Activated CD8-positive, alpha-beta memory T cell treated with anti-CD3 and anti-CD28 coated beads for 24 hours (primary cell): ENCODE measurements at regions not wholly inside any gene's neighbourhood (a gene's known extent, or its start where the extent isn't known, plus 50 kb on each side); places are given as distances from the start of the nearest gene placed in this dataset.
"Not testable (repeated sequence)": the region's sequence is repeated elsewhere in the genome, so short reads cannot be mapped to it uniquely, and the experiment has no call there.

ENCODE experiments used
- DNase-seq: peaks from one replicate; pipeline ENCODE4 v3.0.0-alpha.2; 2020

DNA sequence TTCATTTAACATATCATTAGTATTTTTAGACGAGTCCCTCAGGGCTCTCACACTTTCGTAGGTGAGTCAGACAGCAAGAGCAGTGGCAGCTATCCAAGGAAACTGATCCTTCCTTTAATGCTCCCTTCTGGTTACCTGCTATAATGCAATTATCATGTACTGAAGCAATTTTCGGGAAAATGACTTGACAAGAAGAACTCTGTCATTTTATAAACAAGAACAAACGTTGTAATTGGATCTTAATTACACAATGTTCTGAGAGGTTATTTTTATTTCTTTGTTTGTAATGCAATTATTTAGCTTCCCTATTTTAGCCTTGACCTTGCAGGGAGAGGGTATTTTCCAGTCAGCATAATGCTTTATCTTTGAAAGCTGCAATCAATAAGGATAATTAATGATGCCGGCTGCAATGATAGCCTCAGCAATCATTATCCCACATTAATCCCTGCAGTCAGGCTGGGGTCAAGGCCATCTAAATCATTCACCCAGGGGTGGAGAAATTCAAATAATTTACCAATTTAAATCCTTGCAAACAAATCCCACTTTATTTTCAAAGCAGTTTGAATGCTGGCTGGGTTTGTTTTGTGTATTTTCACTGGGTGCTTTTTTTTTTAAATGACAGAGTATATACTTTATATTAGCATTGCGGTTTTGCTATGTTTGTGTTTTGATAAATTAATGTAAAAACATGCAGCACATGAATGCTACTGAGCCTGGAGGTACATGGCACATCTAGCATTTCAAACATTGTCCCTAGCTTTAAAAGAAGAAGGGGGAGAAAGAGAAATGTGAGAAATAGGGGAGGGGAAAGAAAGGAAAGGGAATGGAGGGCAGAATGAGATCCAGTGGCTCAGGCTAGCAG is 249.9 kb downstream of the SHOX2 start:
- DNase-seq, result no peak

DNA sequence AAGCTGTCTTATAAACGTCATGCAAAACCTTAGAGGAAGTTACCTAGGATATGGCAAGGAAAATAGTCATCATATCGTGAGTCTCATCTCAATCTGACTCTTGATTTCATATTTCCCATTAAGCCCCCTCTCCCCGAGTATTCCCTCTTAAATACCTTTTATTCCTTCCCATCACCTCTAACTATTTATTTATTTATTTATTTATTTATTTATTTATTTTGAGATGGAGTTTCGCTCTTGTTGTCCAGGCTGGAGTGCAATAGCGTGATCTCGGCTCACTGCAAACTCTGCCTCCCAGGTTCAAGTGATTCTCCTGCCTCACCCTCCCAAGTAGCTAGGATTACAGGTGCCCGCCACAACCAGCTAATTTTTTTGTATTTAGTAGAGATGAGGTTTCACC is 260.4 kb downstream of the SHOX2 start:
- DNase-seq, result not testable (repeated sequence)

DNA sequence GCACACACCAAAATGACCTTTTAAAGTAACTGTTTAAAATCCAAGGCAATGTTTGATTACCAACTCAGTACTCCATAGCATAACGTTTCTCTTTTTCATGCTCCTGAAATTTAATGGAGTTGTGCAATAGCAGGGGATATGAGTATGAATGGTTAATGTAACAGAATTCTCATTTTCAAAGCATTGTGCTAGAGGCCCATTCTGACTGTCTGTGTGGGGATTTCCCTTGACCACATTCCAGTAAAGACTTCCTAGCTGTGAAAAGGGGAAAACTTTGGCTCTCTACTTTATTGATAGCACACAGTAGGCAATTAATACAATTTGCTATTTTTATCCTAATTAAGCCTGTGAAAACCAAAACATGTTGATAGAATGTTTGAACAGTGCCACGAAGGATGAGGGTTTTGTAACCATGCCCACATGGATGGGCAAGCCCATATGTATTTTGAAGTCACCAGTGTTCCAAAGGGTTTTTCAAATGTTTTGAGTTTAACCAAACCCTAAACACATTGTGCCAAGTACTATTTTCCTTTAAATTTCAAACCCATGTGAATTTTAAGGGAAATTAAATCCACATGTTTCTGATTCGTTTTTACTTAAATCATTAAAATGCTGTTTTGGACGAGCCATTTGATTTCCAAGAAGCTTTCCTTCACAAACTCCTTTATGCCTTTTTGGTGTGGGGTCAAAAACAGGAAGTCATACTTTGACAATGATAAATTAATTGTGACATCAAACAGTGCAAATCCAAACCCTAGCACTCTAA is 261.2 kb downstream of the SHOX2 start:
- DNase-seq, result no peak

DNA sequence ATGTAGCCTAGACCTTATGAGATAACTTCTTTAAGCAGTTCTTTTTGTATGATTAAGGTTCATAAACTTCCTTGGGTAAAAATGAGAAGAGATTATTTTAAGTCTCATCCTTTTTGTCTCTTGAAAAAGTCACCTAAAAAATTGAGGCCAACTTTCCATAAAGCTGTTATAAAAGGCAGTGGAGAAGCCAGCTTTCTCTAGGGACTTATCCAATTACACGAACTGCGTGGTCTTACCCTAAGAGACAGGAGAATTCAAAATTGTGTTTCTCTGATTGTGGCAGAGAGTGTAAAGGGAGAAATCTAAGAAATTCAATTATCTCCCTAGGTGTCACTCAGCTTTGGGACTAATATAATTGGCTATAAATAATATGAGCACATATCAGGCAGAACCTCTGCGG is 262.0 kb downstream of the SHOX2 start:
- no peak for DNase-seq

DNA sequence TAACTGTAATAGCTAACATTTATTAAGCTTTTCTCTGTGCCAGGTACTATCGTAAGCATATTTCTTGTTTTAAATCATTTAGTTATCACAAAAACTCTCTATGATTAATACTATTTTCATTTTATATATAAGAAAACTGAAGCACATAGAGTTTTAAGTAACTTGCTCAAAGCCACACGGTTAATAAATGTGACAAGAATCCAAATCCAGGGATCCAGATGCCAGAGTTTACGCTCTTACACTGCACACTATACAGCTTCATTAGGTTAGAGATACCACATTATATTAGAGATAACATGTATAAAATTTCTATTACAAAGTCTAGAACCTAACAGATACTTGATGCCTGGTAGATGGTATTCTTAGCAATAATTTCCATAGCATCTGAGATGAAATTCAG is 265.2 kb downstream of the SHOX2 start:
- DNase-seq, result no peak

DNA sequence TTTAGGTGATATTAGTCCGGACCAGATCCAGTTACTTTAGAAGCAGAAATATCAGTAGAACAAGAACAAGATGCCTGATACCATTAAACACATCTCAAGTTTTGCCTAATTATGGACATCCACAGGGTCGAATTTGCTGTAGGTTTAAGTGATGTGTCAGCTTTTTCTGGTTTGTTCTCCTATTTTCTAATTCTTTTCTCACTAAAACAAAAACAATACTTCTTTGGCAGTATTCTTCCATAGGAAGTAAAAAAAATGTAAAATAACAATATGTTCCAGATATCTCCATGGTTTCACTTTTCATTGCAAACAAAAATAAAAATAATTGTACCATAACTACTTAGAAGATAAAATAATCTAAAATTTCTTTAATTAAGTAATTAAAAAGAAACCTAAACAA is 265.7 kb downstream of the SHOX2 start:
- no peak for DNase-seq

DNA sequence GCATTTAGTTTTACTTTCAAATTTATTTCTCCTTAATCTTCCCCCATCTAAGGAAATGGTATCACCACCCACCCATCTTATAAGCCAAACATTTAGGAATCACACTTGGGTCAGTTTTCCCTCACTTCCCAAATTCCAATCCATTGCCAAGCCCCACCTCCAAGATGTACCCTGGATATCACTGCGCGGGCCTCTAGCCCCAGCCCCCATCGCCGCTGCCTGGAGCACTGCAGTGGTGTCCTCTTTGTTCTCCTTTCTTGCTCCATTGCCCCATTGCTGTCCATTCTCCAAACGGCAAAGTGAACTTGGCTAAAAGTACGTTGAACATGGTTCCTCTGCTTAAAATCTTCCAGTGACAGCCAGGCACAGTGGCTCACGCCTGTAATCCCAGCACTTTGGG is 267.8 kb downstream of the SHOX2 start:
- no peak for DNase-seq

DNA sequence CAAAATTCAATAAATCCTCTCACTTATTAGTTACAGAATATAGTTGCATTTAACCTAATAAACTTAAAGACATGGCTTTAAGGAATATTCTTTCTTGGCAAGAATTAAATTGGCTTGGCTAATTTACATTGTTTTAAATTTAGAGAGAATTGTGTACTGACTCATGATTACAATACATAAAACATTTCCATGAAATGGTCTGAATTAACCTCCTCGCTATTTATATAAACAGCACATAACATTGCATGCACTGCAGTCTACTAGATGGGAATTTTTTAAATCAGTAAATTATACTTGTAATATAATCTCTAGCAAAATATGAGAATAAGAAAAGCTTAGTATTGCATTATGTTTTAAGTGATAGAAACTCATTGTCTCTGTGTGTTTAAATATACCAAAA is 268.9 kb downstream of the SHOX2 start:
- DNase-seq, result no peak

DNA sequence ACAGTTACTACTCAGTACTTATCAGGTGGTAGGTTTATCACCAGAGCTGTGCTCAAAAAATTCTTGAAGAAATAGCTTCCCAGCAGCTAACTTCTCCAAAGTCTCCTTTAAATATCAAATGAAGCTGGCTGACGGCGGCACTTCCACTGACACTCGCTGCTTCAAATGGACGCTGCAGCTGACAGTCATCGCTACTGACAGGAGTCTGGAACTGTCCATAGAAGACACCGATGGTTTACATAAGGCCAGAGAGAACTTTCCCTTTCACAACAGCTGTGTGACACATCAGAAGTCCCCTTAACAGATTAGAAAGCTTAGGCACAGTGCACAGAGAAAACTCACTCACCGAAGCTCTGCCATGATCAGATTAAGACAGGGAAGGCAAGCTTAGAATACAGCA is 270.2 kb downstream of the SHOX2 start:
- DNase-seq, result no peak

DNA sequence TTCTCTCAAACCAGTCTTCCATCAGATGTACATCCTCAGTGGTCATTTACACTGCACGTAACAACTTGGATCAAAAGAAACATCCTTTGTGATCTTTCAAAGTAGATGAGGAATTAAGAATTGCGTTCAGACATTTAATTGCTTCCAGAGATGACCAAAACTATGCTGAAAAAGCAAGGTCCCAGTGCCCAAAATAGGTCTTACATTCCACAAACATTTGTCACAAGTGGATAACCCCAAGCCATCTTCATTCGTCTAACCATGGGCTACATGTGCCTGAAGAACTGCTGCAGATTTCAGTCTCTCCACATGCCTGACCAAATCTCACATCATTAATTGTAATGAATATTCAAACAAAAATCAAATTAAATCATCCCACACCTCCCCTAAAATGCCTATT is 273.6 kb downstream of the SHOX2 start:
- no peak for DNase-seq

DNA sequence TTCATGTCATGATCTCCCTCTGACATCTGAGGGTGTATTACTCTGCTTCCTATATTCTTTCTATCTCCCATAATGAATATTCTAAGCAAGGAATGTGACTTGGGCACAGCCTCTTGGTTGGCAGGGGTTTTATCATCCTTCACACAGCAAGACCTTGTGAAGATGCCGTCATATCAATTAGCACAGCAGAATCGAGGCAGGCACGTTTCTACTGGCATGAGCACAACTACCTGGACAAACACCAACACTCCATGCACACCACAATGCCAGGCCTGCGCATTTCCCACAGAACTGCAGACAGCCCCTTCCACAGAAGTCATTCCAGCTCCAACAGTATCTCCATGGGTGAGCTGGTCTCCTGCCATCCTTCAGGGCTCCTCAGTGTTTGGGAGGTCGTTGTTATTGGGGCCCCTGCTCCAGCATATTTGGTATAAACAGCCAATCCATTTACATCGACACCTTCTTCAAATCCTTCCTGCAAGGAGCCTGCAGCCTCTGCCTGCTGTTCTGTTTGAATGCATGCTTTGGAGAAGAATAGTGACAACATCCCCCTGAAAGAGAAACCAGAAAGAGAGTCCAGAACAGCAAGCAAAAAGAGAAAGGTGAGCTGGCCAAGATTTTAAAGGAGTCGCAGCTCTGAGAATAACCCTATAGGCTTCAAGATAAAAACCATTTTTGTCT is 275.5 kb downstream of the SHOX2 start:
- DNase-seq, result no peak

DNA sequence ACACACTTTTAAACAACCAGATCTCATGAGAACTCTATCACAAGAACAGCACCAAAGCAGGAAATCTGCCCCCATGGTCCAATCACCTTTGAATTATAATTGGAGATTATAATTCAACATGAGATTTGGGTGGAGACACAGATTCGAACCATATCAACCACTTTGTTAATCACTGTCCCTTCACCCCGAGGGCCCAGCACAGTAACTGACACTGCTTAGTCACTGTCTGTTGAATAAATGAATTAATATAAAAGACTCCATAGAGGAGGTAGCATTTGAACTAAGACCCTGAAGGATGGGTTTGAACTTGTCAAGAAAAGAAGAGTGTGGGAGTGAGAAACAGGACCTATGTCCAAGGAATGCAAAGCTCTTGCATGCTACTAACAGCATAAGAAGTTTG is 276.4 kb downstream of the SHOX2 start:
- no peak for DNase-seq

DNA sequence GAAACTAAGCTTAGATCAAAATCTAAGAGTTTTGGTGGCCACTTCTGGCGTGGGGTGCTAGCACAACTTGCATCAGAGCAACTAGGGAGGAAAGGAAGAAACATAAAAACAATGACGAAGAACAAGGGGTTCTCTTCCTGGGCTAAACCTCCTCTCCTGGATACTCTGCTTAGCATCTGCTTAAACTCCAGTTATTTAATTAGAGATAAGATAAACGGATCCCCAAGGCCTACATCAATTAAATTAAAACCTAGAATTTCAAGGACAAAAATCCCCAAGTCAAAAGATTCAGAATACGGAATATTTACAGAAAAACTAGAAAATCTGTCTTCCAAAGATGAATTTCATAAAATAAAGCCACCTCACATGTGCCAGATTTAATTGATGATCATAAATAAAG is 281.9 kb downstream of the SHOX2 start:
- DNase-seq, result no peak

DNA sequence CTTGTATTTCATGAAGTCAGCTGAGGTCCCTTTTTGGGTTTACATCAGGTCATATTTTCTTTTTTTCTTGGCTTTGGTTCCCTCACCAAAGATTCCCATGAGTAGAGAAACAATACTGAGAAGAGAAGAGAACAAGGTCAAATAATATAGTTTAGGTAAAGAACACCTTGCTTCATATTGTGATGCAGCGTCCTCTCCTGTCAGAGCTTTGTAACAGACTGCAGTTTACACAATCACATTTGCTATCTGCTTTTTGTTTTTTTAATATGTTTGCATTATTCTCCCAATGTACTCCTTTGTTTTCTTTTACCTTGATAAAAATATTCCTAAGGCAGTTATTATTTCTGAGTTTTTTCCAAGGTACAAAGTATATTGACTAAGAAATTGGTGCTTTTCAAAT is 283.2 kb downstream of the SHOX2 start:
- no peak for DNase-seq

DNA sequence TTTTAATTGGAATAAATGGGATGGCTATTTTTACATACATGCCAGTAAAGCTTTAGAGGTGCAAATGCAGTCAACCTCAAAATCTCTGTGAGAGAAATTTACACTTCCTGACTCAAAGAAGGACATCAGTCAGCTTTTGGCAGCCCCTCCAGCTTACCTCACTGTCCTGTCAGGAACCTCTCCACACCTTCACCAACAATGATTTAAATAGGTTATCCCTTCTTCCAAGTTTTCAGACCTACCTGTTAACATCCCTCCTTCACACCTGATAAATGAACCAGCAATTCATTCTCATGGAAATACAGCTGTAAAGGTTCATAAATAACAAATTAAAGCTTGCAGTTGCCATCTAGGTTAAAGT is 286.1 kb downstream of the SHOX2 start:
- no peak for DNase-seq

DNA sequence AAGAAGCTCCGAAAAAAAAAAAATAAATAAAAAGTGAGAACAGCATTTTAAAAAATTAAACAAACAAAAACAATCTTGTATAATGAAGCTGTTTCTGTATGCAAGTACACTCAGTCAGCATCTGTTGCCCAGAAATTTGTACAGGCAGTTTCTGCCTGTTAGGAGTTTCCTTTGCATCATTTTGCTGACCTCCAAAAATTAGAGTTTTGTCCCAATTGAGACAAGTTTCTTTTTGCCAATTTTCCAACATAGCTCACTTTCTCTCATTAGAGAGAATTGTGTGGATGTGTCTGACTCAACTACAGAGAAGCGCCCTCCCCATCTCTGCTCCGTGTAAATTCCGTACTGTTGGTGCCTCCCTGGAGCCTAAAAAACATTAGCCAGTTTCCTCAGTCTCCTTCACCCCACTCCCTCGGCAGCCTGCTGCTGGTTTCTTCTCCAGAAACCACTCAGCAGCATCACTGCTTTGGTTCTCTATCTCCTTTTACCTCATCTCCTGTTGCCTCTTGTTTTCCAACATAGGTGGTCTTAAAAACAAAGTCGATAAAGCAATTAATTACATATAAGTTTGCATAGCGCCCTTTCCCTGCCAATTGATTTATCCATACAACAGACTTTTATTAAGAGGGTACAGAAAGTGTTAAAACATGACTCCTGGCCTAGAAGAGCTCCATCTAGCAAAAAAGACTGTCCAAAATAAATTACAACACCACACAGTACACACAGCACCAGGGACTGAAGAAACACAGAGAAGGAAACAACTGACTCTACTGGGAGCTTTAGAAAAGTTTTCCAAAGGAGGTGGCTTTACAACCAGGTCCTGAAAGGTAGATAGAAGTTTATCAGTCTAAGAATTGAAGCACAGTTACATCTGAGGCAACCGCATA is 286.7 kb downstream of the SHOX2 start:
- DNase-seq, result no peak

DNA sequence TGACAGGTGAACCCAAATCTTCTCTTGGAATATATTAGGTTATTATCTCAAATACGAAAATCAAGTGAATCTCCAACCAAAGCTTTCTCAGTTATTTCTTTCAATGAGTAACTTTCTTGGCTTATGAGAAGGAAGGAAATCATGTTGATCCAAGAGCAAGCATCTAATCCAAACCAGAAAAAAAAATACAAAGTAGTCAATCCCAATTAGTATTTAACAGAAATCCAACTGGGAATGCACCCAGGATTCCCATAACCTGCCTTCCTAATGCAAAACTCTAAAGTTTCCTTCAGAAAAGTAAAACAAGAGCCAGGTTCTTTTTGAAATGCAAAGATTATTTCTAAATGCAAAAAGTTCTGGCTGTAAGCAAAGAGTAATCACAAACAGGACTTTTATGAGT is 289.3 kb downstream of the SHOX2 start:
- DNase-seq, result no peak

DNA sequence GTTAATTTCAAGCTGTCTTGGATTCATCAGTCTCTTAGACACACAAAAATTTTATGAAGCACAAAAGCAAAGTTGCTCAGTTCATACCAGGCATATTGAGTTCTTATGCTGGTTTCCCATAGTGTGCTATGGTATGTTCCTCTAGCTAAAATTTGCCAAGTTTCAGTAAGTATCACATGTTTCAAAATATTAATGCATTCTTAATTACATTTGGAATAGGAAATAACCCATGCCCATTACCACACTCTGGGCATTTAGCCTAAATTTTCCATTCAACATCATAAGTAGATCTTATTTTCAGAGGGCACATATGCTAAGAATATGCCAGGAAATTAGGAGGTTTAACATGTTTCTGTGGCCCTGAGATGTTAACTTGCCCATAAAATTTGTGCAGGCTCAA is 289.9 kb downstream of the SHOX2 start:
- no peak for DNase-seq

DNA sequence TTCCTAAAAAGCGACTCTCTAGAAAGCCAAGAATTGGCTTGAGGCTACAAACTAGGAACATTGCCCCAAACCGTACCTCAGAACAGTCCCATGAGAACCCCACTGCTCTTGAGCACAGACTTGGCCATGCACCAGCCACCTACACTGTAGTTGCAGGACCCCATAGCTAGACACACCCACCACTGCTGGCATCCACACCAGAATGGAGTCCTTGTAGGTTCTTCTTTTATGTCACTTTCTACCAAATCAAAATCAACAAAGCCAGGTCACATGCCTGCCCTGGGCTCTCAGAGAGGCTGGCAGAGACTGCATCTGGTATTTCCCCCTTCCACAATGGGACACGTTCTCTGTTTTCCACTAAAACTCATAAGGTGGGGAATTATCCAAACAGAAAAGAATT is 290.5 kb downstream of the SHOX2 start:
- no peak for DNase-seq

DNA sequence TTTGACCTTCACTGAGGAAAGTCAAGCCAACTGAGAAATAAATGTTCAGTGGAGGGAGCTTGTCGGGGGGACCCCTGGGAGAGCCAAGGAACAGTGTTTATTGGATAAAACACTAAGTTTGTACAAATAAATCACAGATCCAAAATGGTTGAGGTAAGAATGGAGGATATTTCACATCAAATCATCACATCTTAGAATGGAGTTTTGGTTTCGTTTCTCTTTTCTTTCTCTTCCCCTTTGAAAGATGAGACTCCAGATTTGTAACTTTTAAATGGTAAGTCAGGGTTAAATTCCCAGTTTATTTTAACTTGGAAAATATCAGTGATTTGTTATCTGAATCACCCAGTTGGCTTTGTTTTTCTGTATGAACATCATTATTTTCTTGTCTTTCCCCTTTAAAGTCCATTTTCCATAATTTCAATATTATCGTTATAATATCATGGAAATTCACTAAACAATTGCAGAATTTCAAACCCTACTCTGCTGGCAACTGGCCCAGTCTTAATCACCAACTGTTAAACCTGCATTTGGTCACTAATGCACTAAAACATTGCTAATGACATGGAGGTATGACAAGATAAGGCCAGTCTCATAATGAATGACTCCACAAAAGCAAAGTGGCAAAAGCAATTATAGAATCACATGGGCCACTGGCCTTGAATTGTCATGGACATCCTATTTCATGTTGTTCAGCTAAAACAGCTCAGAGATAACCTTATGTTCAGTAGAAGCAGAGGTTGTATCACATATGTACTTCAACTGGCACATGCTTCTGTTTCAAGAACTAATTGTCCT is 295.1 kb downstream of the SHOX2 start:
- DNase-seq, result no peak

DNA sequence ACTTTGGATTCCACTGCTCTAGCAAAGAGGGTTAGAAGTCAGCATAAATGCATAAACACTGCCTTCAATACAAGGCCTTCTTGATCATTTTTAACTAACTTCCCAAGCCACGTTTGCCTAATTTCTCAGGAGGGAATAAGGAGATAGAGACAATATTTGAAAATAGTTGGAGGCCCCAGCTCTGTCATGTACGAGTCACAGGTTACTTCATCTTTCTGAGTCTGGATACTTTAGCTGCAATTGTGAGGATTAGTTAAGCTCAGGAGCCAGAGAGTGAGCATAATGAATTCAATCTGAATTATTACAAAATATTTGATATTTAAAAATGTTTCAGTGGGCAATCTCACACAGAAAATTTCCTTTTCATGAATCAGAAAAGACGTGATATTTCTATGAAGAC is 298.9 kb downstream of the SHOX2 start:
- DNase-seq, result no peak

DNA sequence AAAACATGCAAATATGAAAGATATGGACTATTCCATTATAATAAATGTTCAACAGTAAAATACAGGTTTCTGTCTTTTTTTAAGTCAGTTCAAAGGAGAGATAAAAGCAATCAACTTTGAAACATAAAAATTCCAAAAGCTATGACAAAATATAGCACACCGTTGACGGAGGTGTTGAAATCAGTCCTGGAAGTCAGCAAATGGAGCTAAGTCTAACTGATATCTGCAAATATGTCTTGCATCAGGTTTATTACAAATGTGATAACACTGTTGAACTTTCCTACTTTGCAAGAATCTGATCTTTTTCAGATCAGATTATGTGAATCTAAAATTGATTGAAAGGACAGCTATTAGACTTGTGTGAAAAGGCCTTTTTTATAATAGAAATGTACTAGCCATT is 300.7 kb downstream of the SHOX2 start:
- no peak for DNase-seq
